ENCODE measurements at regions not wholly inside any gene's neighbourhood (a gene's known extent, or its start where the extent isn't known, plus 50 kb on each side); places are given as distances from the start of the nearest gene placed in this dataset.

DNA sequence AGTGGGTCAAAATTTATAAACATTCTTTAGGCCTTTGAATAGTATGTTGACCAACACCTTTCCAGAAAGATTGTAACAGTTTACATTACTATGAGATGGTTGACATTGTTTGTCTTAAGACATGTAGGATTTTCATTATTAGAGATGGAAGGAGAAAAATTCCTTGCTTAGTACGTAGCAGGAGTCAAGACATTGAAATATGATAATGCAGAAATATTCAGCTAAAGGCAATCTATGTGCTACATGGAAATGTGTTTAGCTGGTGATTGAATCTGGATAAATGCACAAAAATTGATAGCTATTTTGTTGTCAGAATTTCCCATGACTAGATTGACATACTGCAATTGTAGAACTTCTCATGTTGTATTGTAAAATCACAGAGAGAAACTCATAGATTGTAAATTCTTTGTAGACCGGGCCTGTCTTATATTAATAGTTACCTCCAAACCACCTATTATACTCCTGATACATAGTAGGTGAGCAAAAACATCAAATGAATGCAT is 370.4 kb upstream of the CBLB start:
- Histone ChIP-seq H3K27ac (no peak overlapping the region), H3K4me1 (no peaks in the 10 kb centered on the region), H3K27me3 (no peaks in the 10 kb centered on the region), H3K4me3 (no peak overlapping the region), H3K9me3 (no peaks in the 10 kb centered on the region), H3K36me3 (no peaks in the 10 kb centered on the region)
- TF ChIP-seq POLR2A (IDR thresholded peaks at IDR 0.05) (no peak), CTCF (IDR thresholded peaks at IDR 0.05 in 4 of 5, conservative IDR thresholded peaks at IDR 0.05 in 1 of 5) (no peak)
- no peak for DNase-seq
- no peak for ATAC-seq
- intact Hi-C loops (cut with DNase I; ENCODE audit: low total_unique reads) (no loop called here), in situ Hi-C loops (cut with MboI; ENCODE audit: low sequenced_read_pairs in 4 of 4) (no loop called here)

DNA sequence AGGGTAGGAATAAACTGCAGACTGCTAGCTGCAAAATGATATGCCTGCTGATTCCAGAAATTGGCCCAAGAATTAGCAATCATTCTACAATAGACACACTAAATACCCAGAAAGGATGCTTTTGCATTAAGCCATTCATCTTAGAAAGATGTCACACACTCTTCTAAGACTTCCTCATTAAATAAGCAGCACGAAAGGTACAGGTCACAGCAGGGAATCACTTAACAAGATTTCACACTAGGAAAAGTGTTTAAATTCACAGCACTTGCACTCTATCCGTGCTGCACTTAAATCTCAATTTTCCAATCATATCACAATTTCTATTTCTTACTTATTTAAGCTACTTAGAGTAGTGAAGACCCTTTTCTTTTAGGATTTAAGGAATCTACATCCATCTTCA is 372.8 kb upstream of the CBLB start:
- DNase-seq: no peak
- intact Hi-C loops (cut with DNase I; ENCODE audit: low total_unique reads): no loop called here
- H3K4me3 ChIP-seq: no peak overlapping the region
- in situ Hi-C loops (cut with MboI; ENCODE audit: low sequenced_read_pairs in 4 of 4): no loop called here
- no peak overlapping the region for H3K27ac ChIP-seq
- H3K36me3 ChIP-seq: no peaks in the 10 kb centered on the region
- no peaks in the 10 kb centered on the region for H3K9me3 ChIP-seq
- no peak for TF ChIP-seq POLR2A (IDR thresholded peaks at IDR 0.05)
- no peak for TF ChIP-seq CTCF (IDR thresholded peaks at IDR 0.05 in 4 of 5, conservative IDR thresholded peaks at IDR 0.05 in 1 of 5)
- ATAC-seq: no peak
- no peaks in the 10 kb centered on the region for H3K27me3 ChIP-seq
- H3K4me1 ChIP-seq: no peaks in the 10 kb centered on the region

DNA sequence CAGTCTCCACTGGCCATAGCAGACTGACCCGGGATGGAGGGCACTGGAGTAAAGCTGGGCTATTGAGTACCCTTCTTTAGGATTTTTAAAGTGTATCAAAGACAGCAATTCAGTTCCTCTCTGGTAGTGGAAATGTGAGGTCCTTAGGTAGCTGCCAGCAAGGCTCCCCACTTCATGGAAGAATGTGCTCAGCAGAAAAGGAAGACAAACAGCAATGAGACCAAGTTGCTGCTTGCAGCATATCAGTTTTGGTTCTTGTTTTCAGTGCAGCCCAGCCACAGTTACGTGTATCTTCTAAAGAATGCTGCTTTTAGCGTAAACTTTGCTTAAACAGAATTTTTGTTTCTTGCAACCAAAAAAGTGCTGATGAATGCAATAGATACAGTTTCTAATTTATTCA is 374.0 kb upstream of the CBLB start:
- no peak overlapping the region for H3K4me3 ChIP-seq
- ATAC-seq: no peak
- DNase-seq: no peak
- no peaks in the 10 kb centered on the region for H3K9me3 ChIP-seq
- no peak overlapping the region for H3K27ac ChIP-seq
- no peaks in the 10 kb centered on the region for H3K4me1 ChIP-seq
- in situ Hi-C loops (cut with MboI; ENCODE audit: low sequenced_read_pairs in 4 of 4): no loop called here
- H3K36me3 ChIP-seq: no peaks in the 10 kb centered on the region
- intact Hi-C loops (cut with DNase I; ENCODE audit: low total_unique reads): no loop called here
- no peaks in the 10 kb centered on the region for H3K27me3 ChIP-seq
- TF ChIP-seq CTCF (IDR thresholded peaks at IDR 0.05 in 4 of 5, conservative IDR thresholded peaks at IDR 0.05 in 1 of 5) (no peak), POLR2A (IDR thresholded peaks at IDR 0.05) (no peak)

DNA sequence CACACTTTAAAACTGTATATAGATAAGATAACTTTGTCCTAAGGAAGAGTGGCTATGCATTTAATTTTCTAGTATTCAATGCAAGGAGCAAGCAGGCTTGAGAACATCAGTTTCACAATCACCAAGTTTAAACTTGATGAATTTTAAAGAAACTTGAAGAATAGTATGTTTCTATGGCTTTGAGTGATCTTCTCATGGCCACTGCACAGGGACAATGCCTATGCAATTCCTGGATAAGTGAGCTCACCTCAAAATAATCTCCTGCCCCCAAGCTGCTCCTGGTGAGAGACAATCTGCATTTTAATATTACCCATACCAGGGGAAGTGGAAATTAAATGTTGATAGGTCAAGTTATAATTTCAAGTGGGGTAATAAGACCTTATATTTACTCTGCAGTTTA is 376.6 kb upstream of the CBLB start:
- ATAC-seq (no peak), DNase-seq (no peak)
- Histone ChIP-seq H3K36me3 (no peaks in the 10 kb centered on the region), H3K9me3 (no peaks in the 10 kb centered on the region), H3K4me1 (no peaks in the 10 kb centered on the region), H3K4me3 (no peak overlapping the region), H3K27me3 (no peaks in the 10 kb centered on the region), H3K27ac (no peak overlapping the region)
- intact Hi-C loops (cut with DNase I; ENCODE audit: low total_unique reads) (no loop called here), in situ Hi-C loops (cut with MboI; ENCODE audit: low sequenced_read_pairs in 4 of 4) (no loop called here)
- TF ChIP-seq CTCF (IDR thresholded peaks at IDR 0.05 in 4 of 5, conservative IDR thresholded peaks at IDR 0.05 in 1 of 5) (no peak), POLR2A (IDR thresholded peaks at IDR 0.05) (no peak)
